GM12878 (cell line): ENCODE measurements at regions not wholly inside any gene's neighbourhood (a gene's known extent, or its start where the extent isn't known, plus 50 kb on each side); places are given as distances from the start of the nearest gene placed in this dataset.

Experiments used
- CEBPB ChIP-seq, 2 experiments: fragments of 150-350 bp in 1 of 2; IDR thresholded peaks; 2 replicates each; pipeline ENCODE4 v1.6.1; 2012 to 2014; ENCODE audit warnings: low read depth in 2 of 2, low read length in 2 of 2, borderline replicate concordance in 1 of 2, inconsistent platforms in 1 of 2
- CHD2 ChIP-seq: IDR thresholded peaks from 2 replicates; pipeline ENCODE4 v1.6.1; 2011; ENCODE audit warnings: low read depth, low read length, improper control_type of control experiment, borderline replicate concordance
- CUX1 ChIP-seq: IDR thresholded peaks from 2 replicates; pipeline ENCODE4 v1.6.1; 2012; ENCODE audit warnings: improper control_type of control experiment, low read depth, low read length; ENCODE audit not compliant: insufficient replicate concordance
- NFXL1 ChIP-seq: fragments of 450-650 bp; IDR thresholded peaks from 2 replicates; pipeline ENCODE4 v1.6.1; 2017; ENCODE audit warnings: antibody characterized with exemption, mild to moderate bottlenecking, borderline replicate concordance
- TF ChIP-seq, protein P1 (sequence below): fragments of 450-650 bp; IDR thresholded peaks from 2 replicates; pipeline ENCODE4 v1.6.1; 2017; ENCODE audit warnings: antibody characterized with exemption, mild to moderate bottlenecking, moderate library complexity

- no peak for TF ChIP-seq CEBPB (IDR thresholded peaks at IDR 0.05; ENCODE audit: borderline replicate concordance in 1 of 2, low read depth in 2 of 2, low read length in 2 of 2)
- no peak for TF ChIP-seq NFXL1
- TF ChIP-seq CHD2, result no peak
- TF ChIP-seq CUX1, result no peak
- TF ChIP-seq, protein P1, sequence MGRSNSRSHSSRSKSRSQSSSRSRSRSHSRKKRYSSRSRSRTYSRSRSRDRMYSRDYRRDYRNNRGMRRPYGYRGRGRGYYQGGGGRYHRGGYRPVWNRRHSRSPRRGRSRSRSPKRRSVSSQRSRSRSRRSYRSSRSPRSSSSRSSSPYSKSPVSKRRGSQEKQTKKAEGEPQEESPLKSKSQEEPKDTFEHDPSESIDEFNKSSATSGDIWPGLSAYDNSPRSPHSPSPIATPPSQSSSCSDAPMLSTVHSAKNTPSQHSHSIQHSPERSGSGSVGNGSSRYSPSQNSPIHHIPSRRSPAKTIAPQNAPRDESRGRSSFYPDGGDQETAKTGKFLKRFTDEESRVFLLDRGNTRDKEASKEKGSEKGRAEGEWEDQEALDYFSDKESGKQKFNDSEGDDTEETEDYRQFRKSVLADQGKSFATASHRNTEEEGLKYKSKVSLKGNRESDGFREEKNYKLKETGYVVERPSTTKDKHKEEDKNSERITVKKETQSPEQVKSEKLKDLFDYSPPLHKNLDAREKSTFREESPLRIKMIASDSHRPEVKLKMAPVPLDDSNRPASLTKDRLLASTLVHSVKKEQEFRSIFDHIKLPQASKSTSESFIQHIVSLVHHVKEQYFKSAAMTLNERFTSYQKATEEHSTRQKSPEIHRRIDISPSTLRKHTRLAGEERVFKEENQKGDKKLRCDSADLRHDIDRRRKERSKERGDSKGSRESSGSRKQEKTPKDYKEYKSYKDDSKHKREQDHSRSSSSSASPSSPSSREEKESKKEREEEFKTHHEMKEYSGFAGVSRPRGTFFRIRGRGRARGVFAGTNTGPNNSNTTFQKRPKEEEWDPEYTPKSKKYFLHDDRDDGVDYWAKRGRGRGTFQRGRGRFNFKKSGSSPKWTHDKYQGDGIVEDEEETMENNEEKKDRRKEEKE, result no peak
- TF ChIP-seq, all 136 proteins: peak for 0
Measured at GRCh38 chr3:159631226-159631625, 357.4 kb upstream of the IL12A start (continued).
